ENCODE measurements at regions not wholly inside any gene's neighbourhood (a gene's known extent, or its start where the extent isn't known, plus 50 kb on each side); places are given as distances from the start of the nearest gene placed in this dataset.

GRCh38 chr15:35872577-35872976 lies 326.6 kb upstream of the DPH6 start:
- DNase-seq, result no peak

GRCh38 chr15:35874260-35874905 lies 328.4 kb upstream of the DPH6 start:
- DNase-seq, result no peak

- peak; percentile 18 for DNase-seq
These were observed 330.8 kb upstream of the DPH6 start for GRCh38 chr15:35876762-35877161.

GRCh38 chr15:35880896-35881295 lies 334.9 kb upstream of the DPH6 start:
- DNase-seq, result no peak

- no peak for DNase-seq
These were observed 339.9 kb upstream of the DPH6 start for GRCh38 chr15:35885870-35886269.

GRCh38 chr15:35886765-35887164 lies 340.8 kb upstream of the DPH6 start:
- DNase-seq, result no peak

GRCh38 chr15:35888815-35889214 lies 342.9 kb upstream of the DPH6 start:
- DNase-seq, result no peak

GRCh38 chr15:35907511-35907910 lies 361.5 kb upstream of the DPH6 start:
- DNase-seq, result no peak

- no peak for DNase-seq
These were observed 363.4 kb upstream of the DPH6 start for GRCh38 chr15:35909414-35909813.

GRCh38 chr15:35910227-35910626 lies 364.3 kb upstream of the DPH6 start:
- DNase-seq, result no peak

- no peak for DNase-seq
These were observed 365.2 kb upstream of the DPH6 start for GRCh38 chr15:35911052-35911777.

GRCh38 chr15:35912196-35912595 lies 366.2 kb upstream of the DPH6 start:
- DNase-seq, result no peak

GRCh38 chr15:35914573-35914972 lies 368.6 kb upstream of the DPH6 start:
- no peak for DNase-seq

GRCh38 chr15:35921046-35921445 lies 375.1 kb upstream of the DPH6 start:
- DNase-seq, result no peak

GRCh38 chr15:35925275-35926006 lies 379.5 kb upstream of the DPH6 start:
- no peak for DNase-seq

GRCh38 chr15:35926007-35926380 lies 380.0 kb upstream of the DPH6 start:
- no peak for DNase-seq

GRCh38 chr15:35928847-35929246 lies 382.9 kb upstream of the DPH6 start:
- no peak for DNase-seq

- no peak for DNase-seq
These were observed 383.9 kb upstream of the DPH6 start for GRCh38 chr15:35929740-35930444.

- no peak for DNase-seq
These were observed 385.9 kb upstream of the DPH6 start for GRCh38 chr15:35931799-35932341.

GRCh38 chr15:35932531-35932930 lies 386.6 kb upstream of the DPH6 start:
- no peak for DNase-seq

GRCh38 chr15:35933531-35933930 lies 387.6 kb upstream of the DPH6 start:
- DNase-seq, result no peak

GRCh38 chr15:35934383-35935049 lies 388.6 kb upstream of the DPH6 start:
- DNase-seq, result no peak

GRCh38 chr15:35936284-35936683 lies 390.3 kb upstream of the DPH6 start:
- DNase-seq, result no peak

Data from NCI-H1048 (cell line).